Thoracic aorta (tissue), 2 donors: ENCODE measurements at regions not wholly inside any gene's neighbourhood (a gene's known extent, or its start where the extent isn't known, plus 50 kb on each side); places are given as distances from the start of the nearest gene placed in this dataset.

Source experiments
- ATAC-seq: fragments of 150-250 bp; one replicate; pipeline ENCODE4 v1.8.0; 2017; ENCODE audit warnings: low read depth; ENCODE audit not compliant: insufficient number of reproducible peaks, low FRiP score
- DNase-seq: peaks from one replicate; pipeline ENCODE4 v3.0.0-alpha.2; 2020; ENCODE audit warnings: low spot score
- H3K27ac ChIP-seq, 2 donors: fragments of 200-600 bp; sonication (generic); 1 replicate in 1 of 2; 2 replicates in 1 of 2; pipeline ENCODE4 v1.5.1; 2016; ENCODE audit warnings: mild to moderate bottlenecking in 2 of 2, moderate library complexity in 2 of 2
- H3K27me3 ChIP-seq: fragments of 200-600 bp; sonication (generic); replicated peaks from 2 replicates; pipeline ENCODE4 v1.6.0; 2016; ENCODE audit warnings: mild to moderate bottlenecking; ENCODE audit not compliant: insufficient read depth
- H3K36me3 ChIP-seq: fragments of 200-600 bp; sonication (generic); one replicate; pipeline ENCODE4 v1.5.1; 2016
- H3K4me1 ChIP-seq, 2 donors: fragments of 200-600 bp; sonication (generic); 1 replicate in 1 of 2; 2 replicates in 1 of 2; pipeline versions ENCODE4 v1.5.1 to v1.6.0; 2016; ENCODE audit warnings: low read depth in 2 of 2, mild to moderate bottlenecking in 1 of 2; ENCODE audit not compliant: control insufficient read depth in 1 of 2
- H3K4me3 ChIP-seq: fragments of 200-600 bp; sonication (generic); 2 replicates; pipeline ENCODE4 v1.5.1; 2016; ENCODE audit warnings: mild to moderate bottlenecking
- H3K9me3 ChIP-seq: fragments of 200-600 bp; sonication (generic); 2 replicates; pipeline ENCODE4 v1.5.1; 2016
- TF ChIP-seq, protein P1 (sequence below): fragments of 200-600 bp; sonication (generic); IDR thresholded peaks from one replicate; pipeline ENCODE4 v1.5.1; 2019; ENCODE audit warnings: antibody characterized with exemption

- DNase-seq (no peak), ATAC-seq (no peak)
- Histone ChIP-seq H3K4me3 (no peak overlapping the region), H3K27me3 (no peaks in the 10 kb centered on the region), H3K27ac (no peak overlapping the region), H3K36me3 (no peaks in the 10 kb centered on the region), H3K9me3 (no peaks in the 10 kb centered on the region), H3K4me1 (peaks cover 0 to 7% of the 10 kb centered on the region in 2 donors)
- TF ChIP-seq, protein P1, sequence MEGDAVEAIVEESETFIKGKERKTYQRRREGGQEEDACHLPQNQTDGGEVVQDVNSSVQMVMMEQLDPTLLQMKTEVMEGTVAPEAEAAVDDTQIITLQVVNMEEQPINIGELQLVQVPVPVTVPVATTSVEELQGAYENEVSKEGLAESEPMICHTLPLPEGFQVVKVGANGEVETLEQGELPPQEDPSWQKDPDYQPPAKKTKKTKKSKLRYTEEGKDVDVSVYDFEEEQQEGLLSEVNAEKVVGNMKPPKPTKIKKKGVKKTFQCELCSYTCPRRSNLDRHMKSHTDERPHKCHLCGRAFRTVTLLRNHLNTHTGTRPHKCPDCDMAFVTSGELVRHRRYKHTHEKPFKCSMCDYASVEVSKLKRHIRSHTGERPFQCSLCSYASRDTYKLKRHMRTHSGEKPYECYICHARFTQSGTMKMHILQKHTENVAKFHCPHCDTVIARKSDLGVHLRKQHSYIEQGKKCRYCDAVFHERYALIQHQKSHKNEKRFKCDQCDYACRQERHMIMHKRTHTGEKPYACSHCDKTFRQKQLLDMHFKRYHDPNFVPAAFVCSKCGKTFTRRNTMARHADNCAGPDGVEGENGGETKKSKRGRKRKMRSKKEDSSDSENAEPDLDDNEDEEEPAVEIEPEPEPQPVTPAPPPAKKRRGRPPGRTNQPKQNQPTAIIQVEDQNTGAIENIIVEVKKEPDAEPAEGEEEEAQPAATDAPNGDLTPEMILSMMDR, result no peak
Observed at GRCh38 chr10:30793093-30793492, 163.5 kb upstream of the LYZL2 start.

DNA sequence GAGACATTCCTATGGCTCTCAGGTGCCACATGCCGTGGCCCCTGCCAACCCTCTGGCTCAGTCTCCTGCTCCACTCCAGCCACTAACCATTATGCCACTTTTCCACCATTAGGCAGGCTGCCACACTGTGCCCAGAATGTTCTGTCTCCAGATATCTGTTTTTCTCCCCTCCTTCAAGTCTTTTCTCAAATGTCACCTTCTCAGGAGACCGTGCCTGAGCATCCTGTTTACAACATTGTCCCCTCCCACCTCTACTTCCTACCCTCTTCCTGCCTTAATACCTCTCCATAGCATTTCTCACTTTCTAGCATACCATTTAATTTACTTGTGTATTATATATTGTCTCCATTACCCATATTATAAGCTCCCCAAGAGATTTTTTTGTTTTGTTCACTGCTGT lies 162.5 kb upstream of the LYZL2 start:
- no peak overlapping the region for H3K27ac ChIP-seq
- no peaks in the 10 kb centered on the region for H3K9me3 ChIP-seq
- H3K36me3 ChIP-seq, result no peaks in the 10 kb centered on the region
- TF ChIP-seq, protein P1, result no peak
- H3K4me1 ChIP-seq, result peaks cover 0 to 8% of the 10 kb centered on the region in 2 donors
- no peak for DNase-seq
- ATAC-seq, result no peak
- H3K4me3 ChIP-seq, result no peak overlapping the region
- H3K27me3 ChIP-seq, result no peaks in the 10 kb centered on the region

GRCh38 chr10:30791197-30791611 lies 161.7 kb upstream of the LYZL2 start:
- ATAC-seq, result no peak
- H3K27ac ChIP-seq, result no peak overlapping the region

DNA sequence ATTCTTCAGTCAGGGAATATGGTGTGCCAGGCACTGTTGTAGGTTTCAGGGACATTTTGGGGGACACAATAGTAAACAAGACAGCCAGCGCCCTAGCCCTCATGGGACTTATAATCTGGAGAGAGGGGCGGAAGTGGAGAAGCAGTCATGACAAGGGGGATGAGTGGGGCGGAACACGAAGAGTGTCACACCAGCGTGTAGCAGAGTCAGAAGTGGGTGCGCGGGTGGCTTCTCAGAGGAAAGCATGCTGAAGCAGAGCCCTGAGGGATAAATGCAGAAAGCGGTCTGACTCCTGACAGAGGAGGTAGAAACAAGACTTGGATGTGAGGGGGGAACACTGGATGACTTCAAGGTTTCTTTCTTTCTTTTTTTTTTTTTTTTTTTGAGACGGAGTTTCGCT lies 160.3 kb upstream of the LYZL2 start:
- H3K9me3 ChIP-seq, result no peaks in the 10 kb centered on the region
- peaks cover 3 to 21% of the 10 kb centered on the region in 2 donors for H3K4me1 ChIP-seq
- TF ChIP-seq, protein P1, result no peak
- H3K4me3 ChIP-seq, result no peak overlapping the region
- ATAC-seq (no peak), DNase-seq (no peak)
- no peaks in the 10 kb centered on the region for H3K27me3 ChIP-seq
- H3K36me3 ChIP-seq, result no peaks in the 10 kb centered on the region
- no peak overlapping the region for H3K27ac ChIP-seq

More at GRCh38 chr10:30791197-30791611, 161.7 kb upstream of the LYZL2 start:
- Histone ChIP-seq H3K27me3 (no peaks in the 10 kb centered on the region), H3K4me3 (no peak overlapping the region), H3K36me3 (no peaks in the 10 kb centered on the region), H3K9me3 (no peaks in the 10 kb centered on the region), H3K4me1 (peaks cover 0 to 9% of the 10 kb centered on the region in 2 donors)
- TF ChIP-seq, protein P1, result no peak
- DNase-seq, result no peak

DNA sequence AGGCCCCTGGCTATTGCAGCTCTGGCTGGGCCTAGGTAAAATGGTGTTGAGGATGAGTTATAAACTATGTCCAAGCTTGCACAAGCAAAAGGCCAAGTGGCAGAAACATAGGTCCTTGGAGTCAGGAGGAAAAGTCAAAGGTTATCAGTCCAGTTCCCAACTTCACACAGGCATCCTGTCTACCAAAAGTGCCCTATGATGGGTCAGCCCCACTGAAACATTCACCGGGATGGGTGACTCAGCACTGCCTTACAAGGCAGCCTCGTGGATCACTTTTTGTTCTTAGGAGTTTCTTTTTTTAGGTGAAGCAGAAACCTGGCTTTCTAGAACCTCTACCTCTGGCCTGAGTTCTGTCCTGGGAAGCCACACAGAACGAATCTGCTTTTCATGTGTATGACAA lies 158.8 kb upstream of the LYZL2 start:
- no peak for DNase-seq
- Histone ChIP-seq H3K4me1 (peaks cover 6 to 26% of the 10 kb centered on the region in 2 donors), H3K27me3 (no peaks in the 10 kb centered on the region), H3K27ac (peak overlapping the region; percentile 24 to 41), H3K9me3 (no peaks in the 10 kb centered on the region), H3K36me3 (no peaks in the 10 kb centered on the region), H3K4me3 (no peak overlapping the region)
- no peak for ATAC-seq
- TF ChIP-seq, protein P1, result no peak
